ENCODE measurements at regions not wholly inside any gene's neighbourhood (a gene's known extent, or its start where the extent isn't known, plus 50 kb on each side); places are given as distances from the start of the nearest gene placed in this dataset.

GRCh38 chr5:66329078-66329477 is 185.0 kb downstream of the SREK1 start:
- Histone ChIP-seq H3K4ac (replicated peaks; ENCODE audit: insufficient read length, low read depth, low read length) (no peak overlapping the region), H2BK15ac (ENCODE audit: low read length) (no peak overlapping the region), H3K23me2 (ENCODE audit: low read depth, low read length) (no peaks in the 10 kb centered on the region; the same call in none of the 2 replicates), H3K18ac (ENCODE audit: extremely low read depth, low read length) (no peak overlapping the region), H2BK120ac (replicated peaks; ENCODE audit: low read depth, low read length) (no peak overlapping the region), H4K91ac (replicated peaks; ENCODE audit: insufficient read length, low read length) (no peak overlapping the region), H3K56ac (replicated peaks; ENCODE audit: insufficient read length, low read depth, low read length) (no peak overlapping the region), H3K36me3 (ENCODE audit: control insufficient read depth in 2 of 4, insufficient read depth in 4 of 4, low read length in 3 of 4) (no peaks in the 10 kb centered on the region), H3K27ac (ENCODE audit: low read depth, low read length) (no peak overlapping the region), H4K8ac (ENCODE audit: extremely low read depth, insufficient read depth, low read length) (no peak overlapping the region), H3K27me3 (replicated peaks in 1 of 4; ENCODE audit: control insufficient read depth in 3 of 4, extremely low read depth in 1 of 4, insufficient read depth in 3 of 4, low read length in 3 of 4) (no peaks in the 10 kb centered on the region), H3K9ac (replicated peaks in 1 of 4; ENCODE audit: extremely low read depth in 1 of 4, low read depth in 3 of 4, low read length in 3 of 4) (no peak overlapping the region), H2AK5ac (ENCODE audit: low read depth, low read length) (no peak overlapping the region), H4K20me1 (replicated peaks in 1 of 2; ENCODE audit: control insufficient read depth in 1 of 2, insufficient read depth in 2 of 2, low read length in 2 of 2) (no peaks in the 10 kb centered on the region), H3K79me1 (ENCODE audit: low read depth, low read length) (no peaks in the 10 kb centered on the region), H3K23ac (ENCODE audit: insufficient read length) (no peak overlapping the region), H3K14ac (ENCODE audit: insufficient read length) (no peak overlapping the region), H3K4me3 (ENCODE audit: extremely low read depth in 1 of 4, insufficient read depth in 2 of 4, low read depth in 3 of 4, low read length in 4 of 4) (no peak overlapping the region), H2BK20ac (ENCODE audit: low read length) (no peak overlapping the region), H2AFZ (ENCODE audit: low read length) (no peak overlapping the region), H3K9me3 (ENCODE audit: insufficient read depth in 2 of 2, low read depth in 1 of 2, low read length in 1 of 2) (no peaks in the 10 kb centered on the region), H2BK5ac (ENCODE audit: low read depth, low read length) (no peak overlapping the region), H3K4me2 (ENCODE audit: insufficient read depth in 1 of 2, low read depth in 2 of 2, low read length in 2 of 2) (no peak overlapping the region), H4K5ac (ENCODE audit: insufficient read length, low read depth, low read length) (no peak overlapping the region), H3K79me2 (ENCODE audit: control insufficient read depth in 1 of 2, insufficient read depth in 2 of 2, low read length in 2 of 2) (no peaks in the 10 kb centered on the region), H2BK12ac (ENCODE audit: low read depth, low read length) (no peak overlapping the region), H3K4me1 (replicated peaks in 1 of 4; ENCODE audit: control insufficient read depth in 3 of 4, insufficient read depth in 4 of 4, low read length in 3 of 4) (no peaks in the 10 kb centered on the region)
- CTCF ChIA-PET (ENCODE audit: partially characterized antibody), result interaction anchor here (1.0 to 3.8 kb wide), 4 partner anchors 8 to 90 kb away, joined by 3 to 14 read pairs (median 4); no protein-coding TSS in a partner anchor
- POLR2A ChIA-PET (ENCODE audit: partially characterized antibody), result no interaction called here
- DNase-seq (ENCODE audit: low read depth in 1 of 2, low spot score in 2 of 2), result no peak
- 83% methylated on average over 3 of the region's 3 CpGs; no CpG with 5 or more reads in 1 of the 2 experiments for WGBS, 2 experiments (ENCODE audit: extremely low coverage in 1 of 2, insufficient coverage in 1 of 2, insufficient read length in 1 of 2, insufficient replicate concordance in 2 of 2, low coverage in 1 of 2, low lambda C conversion rate in 2 of 2, missing lambda C conversion rate in 1 of 2)
- no peak for FAIRE-seq
- TF ChIP-seq RAD21 (IDR thresholded peaks at IDR 0.05 in 1 of 2, conservative IDR thresholded peaks at IDR 0.05 in 1 of 2; ENCODE audit: low read depth in 2 of 2, low read length in 2 of 2) (no peak), MAX (IDR thresholded peaks at IDR 0.05) (no peak), PHF8 (conservative IDR thresholded peaks at IDR 0.05; ENCODE audit: low read depth, low read length) (no peak), RFX5 (IDR thresholded peaks at IDR 0.05; ENCODE audit: borderline replicate concordance, low read depth, low read length) (no peak), KDM5A (IDR thresholded peaks at IDR 0.05; ENCODE audit: low read length) (no peak), CHD1 (IDR thresholded peaks at IDR 0.05; ENCODE audit: low read depth, low read length) (no peak), RBBP5 (IDR thresholded peaks at IDR 0.05; ENCODE audit: borderline replicate concordance, low read depth, low read length) (no peak), TCF12 (IDR thresholded peaks at IDR 0.05; ENCODE audit: low read depth, low read length) (no peak), HDAC2 (IDR thresholded peaks at IDR 0.05; ENCODE audit: borderline replicate concordance in 1 of 2, low read depth in 2 of 2, low read length in 2 of 2) (no peak), POU5F1 (IDR thresholded peaks at IDR 0.05; ENCODE audit: low read depth, low read length) (no peak), ATF3 (IDR thresholded peaks at IDR 0.05; ENCODE audit: insufficient read depth, low read depth, low read length) (no peak), KDM1A (IDR thresholded peaks at IDR 0.05; ENCODE audit: borderline replicate concordance, low read length) (no peak), SIRT6 (IDR thresholded peaks at IDR 0.05; ENCODE audit: low read length) (no peak)
